ENCODE measurements at regions not wholly inside any gene's neighbourhood (a gene's known extent, or its start where the extent isn't known, plus 50 kb on each side); places are given as distances from the start of the nearest gene placed in this dataset.
"Not testable (repeated sequence)": the region's sequence is repeated elsewhere in the genome, so short reads cannot be mapped to it uniquely, and the experiment has no call there.

GRCh38 chr2:228600265-228600664, 418.8 kb upstream of the SPHKAP start:
- DNase-seq (ENCODE audit: extremely low read depth, low read depth): no peak

DNA sequence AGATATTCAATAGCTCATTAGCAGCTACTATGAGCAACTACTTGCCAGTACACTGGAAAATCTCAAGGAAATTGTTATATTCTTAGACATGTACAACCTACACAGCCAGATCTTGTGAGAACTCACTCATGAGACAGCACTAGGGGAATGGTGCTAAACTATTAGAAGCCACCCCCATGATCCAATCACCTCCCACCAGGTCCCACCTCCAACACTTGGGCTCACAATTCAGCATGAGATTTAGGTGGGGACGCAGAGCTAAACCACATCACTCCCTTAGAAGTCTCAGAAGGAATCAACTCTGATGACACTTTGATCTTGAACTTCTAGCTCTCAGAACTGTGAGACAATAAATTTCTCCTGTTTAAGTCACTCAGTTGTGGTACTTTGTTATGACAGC, 418.3 kb upstream of the SPHKAP start:
- DNase-seq (ENCODE audit: extremely low read depth, low read depth): no peak

DNA sequence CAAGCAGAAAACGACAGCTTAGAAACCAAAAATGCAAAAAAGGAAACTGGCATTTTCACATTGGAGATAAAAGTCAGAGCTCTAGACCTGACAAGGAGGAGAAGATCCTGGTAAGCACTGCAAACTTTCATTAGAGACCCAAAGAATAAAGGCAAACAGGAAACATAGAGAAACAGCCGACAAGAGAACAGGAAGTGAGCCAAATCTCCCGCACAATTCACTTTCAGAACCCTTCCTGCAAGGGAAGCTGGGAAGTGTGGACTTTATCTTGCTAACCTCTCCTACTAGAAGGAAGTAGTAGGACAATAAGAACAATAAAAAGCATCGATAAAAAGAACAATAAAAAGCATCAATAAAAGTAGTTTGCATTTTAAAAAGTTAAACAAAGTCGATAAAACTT, 417.8 kb upstream of the SPHKAP start:
- DNase-seq (ENCODE audit: extremely low read depth, low read depth): no peak

- no peak for DNase-seq (ENCODE audit: extremely low read depth, low read depth)
Observed at GRCh38 chr2:228597032-228597431, 415.5 kb upstream of the SPHKAP start.

DNA sequence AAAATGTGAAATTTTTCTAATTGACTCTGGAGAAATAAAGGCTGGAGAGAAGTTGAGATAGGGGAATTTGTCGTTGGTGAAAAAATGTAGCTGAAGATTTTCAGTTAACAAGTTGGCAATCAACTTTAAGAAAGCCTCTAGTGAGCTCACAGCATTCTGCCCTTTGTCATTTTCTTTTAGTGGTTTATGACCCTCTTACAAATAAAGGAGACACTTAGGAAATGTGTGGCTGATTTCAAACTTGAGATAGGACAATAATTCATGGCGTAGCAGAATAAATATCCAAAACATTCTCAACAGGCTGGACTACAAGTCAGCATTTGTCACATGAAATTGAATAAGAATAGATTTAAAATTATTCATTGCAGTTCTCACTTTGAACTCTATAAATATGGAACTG, 412.5 kb upstream of the SPHKAP start:
- no peak for DNase-seq (ENCODE audit: extremely low read depth, low read depth)

DNA sequence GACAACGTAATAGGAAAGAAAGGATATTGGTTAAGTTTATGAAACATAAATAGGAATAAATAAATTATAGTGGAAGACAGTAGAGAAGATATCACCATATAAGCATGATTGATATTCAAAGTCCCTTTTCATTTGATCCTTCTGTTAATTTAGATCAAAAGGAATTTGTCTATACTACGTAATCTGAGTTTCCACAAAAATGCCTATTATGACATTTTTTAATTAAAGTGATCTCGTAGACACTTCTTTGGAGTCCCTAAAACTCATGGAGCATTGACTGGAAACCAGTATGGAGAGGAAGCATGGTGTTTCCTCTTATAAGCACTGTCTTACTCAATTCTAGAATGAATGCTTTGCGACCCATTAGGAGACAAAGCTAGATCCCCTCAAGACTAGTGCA, 411.4 kb upstream of the SPHKAP start:
- no peak for DNase-seq (ENCODE audit: extremely low read depth, low read depth)

- no peak for DNase-seq (ENCODE audit: extremely low read depth, low read depth)
Observed at GRCh38 chr2:228590681-228591080, 409.2 kb upstream of the SPHKAP start.

GRCh38 chr2:228589115-228589514, 407.6 kb upstream of the SPHKAP start:
- DNase-seq (ENCODE audit: extremely low read depth, low read depth): no peak

DNA sequence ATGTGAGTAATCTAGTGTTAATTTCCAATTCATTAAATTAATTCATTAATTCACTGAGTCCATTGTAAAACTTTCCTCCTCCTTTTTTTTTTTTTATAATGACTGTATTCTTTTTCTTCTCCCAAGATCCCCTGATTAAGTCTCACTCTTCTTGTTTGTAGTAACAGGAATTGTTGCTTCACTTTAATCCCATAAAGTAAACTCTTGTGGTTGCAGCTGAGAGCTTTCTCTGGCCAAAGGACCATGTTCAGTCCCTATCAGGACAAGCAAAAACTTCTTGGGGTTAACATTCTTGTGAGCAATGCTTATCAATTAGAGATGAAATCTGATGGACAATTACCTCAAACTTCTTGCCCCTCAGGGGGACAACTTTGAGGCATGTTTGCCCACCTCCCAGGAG, 400.2 kb upstream of the SPHKAP start:
- DNase-seq (ENCODE audit: extremely low read depth, low read depth): no peak

- no peak for DNase-seq (ENCODE audit: extremely low read depth, low read depth)
Observed at GRCh38 chr2:228575897-228576296, 394.4 kb upstream of the SPHKAP start.

GRCh38 chr2:228568275-228568674, 386.8 kb upstream of the SPHKAP start:
- not testable (repeated sequence) for DNase-seq (ENCODE audit: extremely low read depth, low read depth)

GRCh38 chr2:228561816-228562215, 380.3 kb upstream of the SPHKAP start:
- DNase-seq (ENCODE audit: extremely low read depth, low read depth): no peak

DNA sequence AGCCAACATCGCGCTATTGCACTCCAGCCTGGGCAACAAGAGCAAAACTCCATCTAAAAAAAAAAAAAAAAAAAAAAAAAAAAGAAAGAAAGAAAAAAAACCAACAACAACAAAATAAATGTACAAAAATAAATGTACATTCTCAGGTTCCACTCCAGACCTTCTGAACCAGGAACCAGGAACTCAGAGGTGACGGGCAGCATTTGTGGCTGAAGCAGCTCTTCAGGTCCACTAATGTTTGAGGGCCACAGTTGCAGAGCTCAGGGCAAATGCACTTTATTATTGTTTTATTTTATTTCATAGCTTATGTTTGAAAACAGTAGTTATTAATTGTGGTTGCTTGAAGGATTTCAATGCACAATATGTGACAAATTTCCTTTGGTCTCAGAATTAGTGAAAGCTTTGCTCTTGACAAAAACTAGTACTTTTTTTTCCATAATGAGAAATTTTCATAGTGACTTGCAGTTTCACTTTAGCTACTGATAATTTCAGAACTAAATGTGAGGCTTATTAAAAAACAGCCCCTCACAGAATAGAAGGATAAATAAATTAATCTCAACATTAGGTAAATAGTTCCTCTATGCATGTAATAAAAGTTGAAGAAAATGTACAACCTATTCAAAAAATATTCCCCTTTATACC, 378.4 kb upstream of the SPHKAP start:
- no peak for DNase-seq (ENCODE audit: extremely low read depth, low read depth)

DNA sequence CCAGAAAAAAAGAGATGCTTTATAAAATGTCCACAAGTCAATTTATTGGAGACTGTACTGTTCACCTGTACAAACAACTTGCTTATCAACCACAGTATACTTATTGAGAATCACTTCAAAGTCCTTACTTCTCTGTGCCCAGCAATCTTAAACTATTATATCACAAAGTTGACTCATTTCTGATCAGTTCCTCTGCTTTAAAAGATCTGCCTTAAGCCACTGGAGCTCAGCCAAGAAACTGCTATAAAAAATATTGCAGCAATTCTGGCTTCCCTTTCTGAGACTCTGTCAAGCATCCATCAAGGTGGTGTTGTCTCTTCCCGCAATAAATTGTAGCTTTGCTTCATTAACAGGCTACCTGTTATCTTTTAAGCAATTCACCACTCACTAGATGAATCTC, 375.2 kb upstream of the SPHKAP start:
- no peak for DNase-seq (ENCODE audit: extremely low read depth, low read depth)

GRCh38 chr2:228549441-228550007, 368.0 kb upstream of the SPHKAP start:
- DNase-seq (ENCODE audit: extremely low read depth, low read depth): no peak

DNA sequence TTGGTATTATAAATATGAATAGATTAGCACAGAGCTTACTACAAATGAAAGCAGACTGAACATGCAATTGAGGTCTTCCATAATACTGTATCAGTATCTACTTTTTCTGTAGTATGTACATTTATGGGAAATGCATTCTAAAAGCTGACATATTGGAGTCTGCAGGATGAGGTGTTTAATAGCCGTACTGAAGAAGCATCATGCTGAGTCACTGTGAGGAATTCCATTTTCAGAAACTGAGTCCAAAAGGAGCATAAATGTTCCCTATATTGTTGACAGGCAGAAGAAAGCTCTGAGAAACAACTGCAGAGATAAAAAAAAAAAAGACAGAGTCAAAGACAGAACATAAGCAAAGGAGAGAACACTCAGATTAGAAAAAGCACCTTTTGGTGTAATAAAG, 366.7 kb upstream of the SPHKAP start:
- DNase-seq (ENCODE audit: extremely low read depth, low read depth): no peak

- DNase-seq (ENCODE audit: extremely low read depth, low read depth): no peak
Observed at GRCh38 chr2:228545748-228546145, 364.3 kb upstream of the SPHKAP start.

- no peak for DNase-seq (ENCODE audit: extremely low read depth, low read depth)
Observed at GRCh38 chr2:228545041-228545747, 363.7 kb upstream of the SPHKAP start.

GRCh38 chr2:228543117-228543516, 361.6 kb upstream of the SPHKAP start:
- no peak for DNase-seq (ENCODE audit: extremely low read depth, low read depth)

DNA sequence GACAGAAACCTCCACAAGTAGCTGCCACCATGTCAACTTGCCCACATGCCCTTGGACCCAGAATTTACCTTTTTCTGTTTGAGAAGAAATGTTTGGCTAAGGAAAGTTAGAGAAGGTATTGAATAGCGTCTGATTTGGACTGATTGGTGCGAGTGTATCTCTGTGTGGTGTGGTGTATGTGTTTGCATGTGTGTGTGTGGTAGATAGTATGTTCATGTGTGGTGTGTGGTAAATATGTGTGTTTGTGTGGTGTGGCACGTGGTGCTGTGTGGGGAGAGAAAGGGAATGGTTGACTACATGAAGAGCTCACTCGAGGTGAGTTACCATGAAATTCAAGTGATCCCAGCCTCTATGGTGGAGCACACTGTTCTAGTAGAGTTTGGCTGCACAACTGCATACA, 360.8 kb upstream of the SPHKAP start:
- DNase-seq (ENCODE audit: extremely low read depth, low read depth): no peak

GRCh38 chr2:228541789-228542188, 360.3 kb upstream of the SPHKAP start:
- DNase-seq (ENCODE audit: extremely low read depth, low read depth): no peak

GRCh38 chr2:228540976-228541375, 359.5 kb upstream of the SPHKAP start:
- DNase-seq (ENCODE audit: extremely low read depth, low read depth): no peak

Measured in NCI-H460 (cell line).